A172 (cell line): ENCODE measurements at regions not wholly inside any gene's neighbourhood (a gene's known extent, or its start where the extent isn't known, plus 50 kb on each side); places are given as distances from the start of the nearest gene placed in this dataset.
"Not testable (repeated sequence)": the region's sequence is repeated elsewhere in the genome, so short reads cannot be mapped to it uniquely, and the experiment has no call there.

Experiments
- DNase-seq: peaks from one replicate; pipeline ENCODE4 v3.0.0-alpha.2; 2015; ENCODE audit warnings: low spot score

- no peak for DNase-seq
Observed at GRCh38 chr3:135393898-135394525, 571.5 kb upstream of the PPP2R3A start.

- no peak for DNase-seq
Observed at GRCh38 chr3:135412475-135412874, 553.1 kb upstream of the PPP2R3A start.

GRCh38 chr3:135416182-135416581 lies 549.3 kb upstream of the PPP2R3A start:
- DNase-seq = no peak

- DNase-seq = no peak
Observed at GRCh38 chr3:135419155-135419554, 546.4 kb upstream of the PPP2R3A start.

GRCh38 chr3:135426508-135426907 lies 539.0 kb upstream of the PPP2R3A start:
- no peak for DNase-seq

- DNase-seq = no peak
Observed at GRCh38 chr3:135432402-135432801, 533.1 kb upstream of the PPP2R3A start.

GRCh38 chr3:135438889-135439597 lies 526.5 kb upstream of the PPP2R3A start:
- not testable (repeated sequence) for DNase-seq

GRCh38 chr3:135439632-135440031 lies 525.9 kb upstream of the PPP2R3A start:
- DNase-seq = not testable (repeated sequence)

- no peak for DNase-seq
Observed at GRCh38 chr3:135440233-135440632, 525.3 kb upstream of the PPP2R3A start.

- DNase-seq = no peak
Observed at GRCh38 chr3:135440746-135441145, 524.8 kb upstream of the PPP2R3A start.

GRCh38 chr3:135444058-135444457 lies 521.5 kb upstream of the PPP2R3A start:
- no peak for DNase-seq

GRCh38 chr3:135447483-135447882 lies 518.0 kb upstream of the PPP2R3A start:
- DNase-seq = no peak

GRCh38 chr3:135448520-135448919 lies 517.0 kb upstream of the PPP2R3A start:
- DNase-seq = no peak

- no peak for DNase-seq
Observed at GRCh38 chr3:135449046-135449445, 516.5 kb upstream of the PPP2R3A start.

- DNase-seq = no peak
Observed at GRCh38 chr3:135451037-135451785, 514.3 kb upstream of the PPP2R3A start.

- no peak for DNase-seq
Observed at GRCh38 chr3:135452881-135453280, 512.6 kb upstream of the PPP2R3A start.

- no peak for DNase-seq
Observed at GRCh38 chr3:135453326-135453725, 512.2 kb upstream of the PPP2R3A start.

GRCh38 chr3:135454890-135455289 lies 510.6 kb upstream of the PPP2R3A start:
- no peak for DNase-seq

- no peak for DNase-seq
Observed at GRCh38 chr3:135456108-135456790, 509.3 kb upstream of the PPP2R3A start.

- DNase-seq = no peak
Observed at GRCh38 chr3:135458541-135459322, 506.8 kb upstream of the PPP2R3A start.

- DNase-seq = no peak
Observed at GRCh38 chr3:135460273-135460672, 505.3 kb upstream of the PPP2R3A start.
